ENCODE measurements at regions not wholly inside any gene's neighbourhood (a gene's known extent, or its start where the extent isn't known, plus 50 kb on each side); places are given as distances from the start of the nearest gene placed in this dataset.
"Not testable (repeated sequence)": the region's sequence is repeated elsewhere in the genome, so short reads cannot be mapped to it uniquely, and the experiment has no call there.

DNA sequence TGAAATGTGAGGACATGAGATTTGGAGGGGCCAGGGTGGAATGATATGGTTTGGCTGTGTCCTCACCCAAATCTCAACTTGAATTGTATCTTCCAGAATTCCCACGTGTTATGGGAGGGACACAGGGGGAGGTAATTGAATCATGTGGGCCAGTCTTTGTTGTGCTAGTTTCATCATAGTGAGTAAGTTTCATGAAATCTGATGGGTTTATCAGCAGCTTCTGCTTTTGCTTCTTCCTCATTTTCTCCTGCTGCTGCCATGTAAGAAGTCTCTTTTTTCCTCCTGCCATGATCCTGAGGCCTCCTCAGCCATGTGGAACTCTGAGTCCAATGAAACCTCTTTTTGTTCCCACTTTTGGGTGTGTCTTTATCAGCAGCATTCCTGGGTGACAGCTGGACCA, 104.3 kb upstream of the UNC5B start:
- TF ChIP-seq, protein P1, sequence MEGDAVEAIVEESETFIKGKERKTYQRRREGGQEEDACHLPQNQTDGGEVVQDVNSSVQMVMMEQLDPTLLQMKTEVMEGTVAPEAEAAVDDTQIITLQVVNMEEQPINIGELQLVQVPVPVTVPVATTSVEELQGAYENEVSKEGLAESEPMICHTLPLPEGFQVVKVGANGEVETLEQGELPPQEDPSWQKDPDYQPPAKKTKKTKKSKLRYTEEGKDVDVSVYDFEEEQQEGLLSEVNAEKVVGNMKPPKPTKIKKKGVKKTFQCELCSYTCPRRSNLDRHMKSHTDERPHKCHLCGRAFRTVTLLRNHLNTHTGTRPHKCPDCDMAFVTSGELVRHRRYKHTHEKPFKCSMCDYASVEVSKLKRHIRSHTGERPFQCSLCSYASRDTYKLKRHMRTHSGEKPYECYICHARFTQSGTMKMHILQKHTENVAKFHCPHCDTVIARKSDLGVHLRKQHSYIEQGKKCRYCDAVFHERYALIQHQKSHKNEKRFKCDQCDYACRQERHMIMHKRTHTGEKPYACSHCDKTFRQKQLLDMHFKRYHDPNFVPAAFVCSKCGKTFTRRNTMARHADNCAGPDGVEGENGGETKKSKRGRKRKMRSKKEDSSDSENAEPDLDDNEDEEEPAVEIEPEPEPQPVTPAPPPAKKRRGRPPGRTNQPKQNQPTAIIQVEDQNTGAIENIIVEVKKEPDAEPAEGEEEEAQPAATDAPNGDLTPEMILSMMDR (IDR thresholded peaks at IDR 0.05) = not testable (repeated sequence)
- TF ChIP-seq POLR2A (IDR thresholded peaks at IDR 0.05) = not testable (repeated sequence)
